NCI-H2107 treated with DMSO at 0.1 percent for 48 hours (cell line): ENCODE measurements at regions not wholly inside any gene's neighbourhood (a gene's known extent, or its start where the extent isn't known, plus 50 kb on each side); places are given as distances from the start of the nearest gene placed in this dataset.
"Not testable (repeated sequence)": the region's sequence is repeated elsewhere in the genome, so short reads cannot be mapped to it uniquely, and the experiment has no call there.

Experiments
- DNase-seq: peaks from one replicate; lab custom pipeline; 2025; ENCODE audit not compliant: unreplicated experiment; lab: John Stamatoyannopoulos, UW

DNA sequence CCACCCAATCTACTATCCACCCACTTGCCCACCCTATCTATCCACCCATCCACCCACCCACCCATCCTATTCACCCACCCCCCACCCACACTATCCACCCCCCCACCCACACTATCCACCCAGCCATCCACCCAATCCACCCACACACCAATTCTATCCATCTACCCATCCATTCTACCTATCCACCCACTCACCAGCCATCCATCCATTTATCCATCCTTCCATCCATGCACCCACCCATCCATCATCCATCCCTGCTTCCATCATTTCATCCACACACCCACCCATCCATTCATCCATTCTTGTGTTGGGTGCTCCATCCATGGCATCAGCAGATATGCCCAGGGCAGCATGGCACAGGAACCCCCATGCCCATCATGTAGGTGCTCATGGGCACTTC lies 1206.6 kb downstream of the BRD1 start:
- DNase-seq: no peak

- DNase-seq: not testable (repeated sequence)
Measured at GRCh38 chr22:48620460-48620859, 1207.2 kb downstream of the BRD1 start.

DNA sequence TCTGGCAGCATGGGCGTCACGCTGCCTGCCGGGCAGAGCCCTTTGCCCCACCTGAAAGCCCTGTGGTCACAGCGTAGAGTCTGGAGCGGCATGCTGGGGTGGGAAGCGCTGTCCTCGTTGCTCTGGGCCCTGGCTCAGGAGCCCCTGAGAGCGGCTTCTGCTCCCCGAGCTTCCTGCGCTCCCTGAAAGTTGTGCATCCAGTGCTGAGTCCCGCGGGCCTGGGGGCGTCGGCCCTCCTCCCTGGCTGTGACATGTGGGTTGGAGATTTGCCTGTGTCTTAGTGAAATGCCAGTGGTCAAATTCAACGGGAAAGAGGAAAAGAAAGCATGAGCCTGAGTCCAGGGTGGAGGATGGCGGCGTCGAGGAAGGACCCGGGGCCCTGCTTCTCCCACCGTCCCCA lies 1208.0 kb downstream of the BRD1 start:
- DNase-seq: no peak

- DNase-seq: no peak
Measured at GRCh38 chr22:48618326-48618725, 1209.3 kb downstream of the BRD1 start.

- DNase-seq: no peak
Measured at GRCh38 chr22:48616656-48617055, 1211.0 kb downstream of the BRD1 start.

DNA sequence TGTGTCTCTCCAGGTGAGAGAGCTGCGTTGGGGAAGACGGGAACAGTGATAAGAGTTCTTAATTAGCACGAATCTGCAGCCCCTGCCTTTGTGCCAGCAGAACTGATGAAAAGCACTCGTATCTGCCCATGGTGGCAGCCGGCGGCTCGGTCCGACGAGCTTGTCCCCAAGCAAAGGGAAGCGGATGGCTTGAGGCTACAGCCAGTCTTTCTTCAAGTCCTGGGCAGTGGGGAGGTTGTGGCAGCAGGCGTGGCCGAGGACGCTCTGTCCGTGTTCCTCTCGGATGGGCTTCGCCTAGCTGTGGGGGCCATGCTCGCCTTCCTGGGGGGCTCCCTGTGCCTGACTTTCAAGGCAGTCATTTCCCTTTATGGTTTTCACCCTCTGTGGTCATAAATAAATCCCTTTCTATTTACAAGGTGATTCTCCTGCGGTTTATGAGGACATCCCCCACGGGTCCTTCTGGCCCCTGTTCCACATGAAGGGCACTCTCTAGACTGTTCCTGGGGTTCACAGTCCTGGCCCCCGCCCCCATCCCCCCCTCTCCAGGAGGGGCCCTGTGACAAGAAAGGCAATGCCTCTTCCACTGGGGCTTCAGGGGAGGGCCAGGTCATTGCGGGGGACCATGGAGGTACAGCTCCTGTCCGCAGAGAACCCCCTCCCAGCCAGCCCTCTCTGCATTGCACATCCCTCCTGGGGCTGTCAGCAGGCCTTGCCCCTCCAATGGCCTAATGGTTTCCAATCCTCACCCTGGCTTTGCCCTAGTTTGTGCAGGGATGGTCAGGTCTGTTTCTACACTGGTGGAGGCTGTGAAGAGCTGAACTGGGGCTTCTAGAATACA lies 1212.3 kb downstream of the BRD1 start:
- no peak for DNase-seq

DNA sequence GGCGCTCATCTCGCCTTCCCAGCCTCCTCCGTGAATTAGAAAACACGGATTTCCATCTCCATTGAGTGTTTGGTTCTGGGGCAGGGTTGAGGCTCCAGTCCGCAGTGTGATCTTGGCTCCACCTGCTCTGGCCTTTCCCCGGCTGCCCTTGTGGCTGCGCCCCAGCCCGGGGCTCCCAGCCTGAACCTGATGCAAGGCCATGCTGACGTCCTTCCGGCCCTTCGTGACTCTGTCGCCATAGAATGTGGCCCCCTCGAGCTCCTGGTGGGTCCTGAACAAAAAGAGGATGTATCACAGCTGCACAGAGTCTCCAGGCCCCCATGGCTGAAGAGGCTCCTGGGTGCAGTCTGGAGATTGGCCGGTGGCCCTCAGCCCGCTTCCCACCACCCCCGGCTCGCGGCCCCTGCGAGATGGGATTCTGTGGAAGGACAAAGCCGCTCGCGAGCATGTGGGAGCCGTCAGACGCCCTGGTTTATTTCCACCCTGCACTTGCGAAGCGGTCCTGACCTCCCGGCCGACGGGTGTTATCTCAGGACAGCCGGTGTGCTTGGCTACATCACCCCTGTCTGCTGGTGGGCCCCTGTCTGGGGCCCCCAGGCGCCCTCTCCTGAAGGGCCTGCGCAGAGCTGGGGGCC lies 1214.0 kb downstream of the BRD1 start:
- no peak for DNase-seq

DNA sequence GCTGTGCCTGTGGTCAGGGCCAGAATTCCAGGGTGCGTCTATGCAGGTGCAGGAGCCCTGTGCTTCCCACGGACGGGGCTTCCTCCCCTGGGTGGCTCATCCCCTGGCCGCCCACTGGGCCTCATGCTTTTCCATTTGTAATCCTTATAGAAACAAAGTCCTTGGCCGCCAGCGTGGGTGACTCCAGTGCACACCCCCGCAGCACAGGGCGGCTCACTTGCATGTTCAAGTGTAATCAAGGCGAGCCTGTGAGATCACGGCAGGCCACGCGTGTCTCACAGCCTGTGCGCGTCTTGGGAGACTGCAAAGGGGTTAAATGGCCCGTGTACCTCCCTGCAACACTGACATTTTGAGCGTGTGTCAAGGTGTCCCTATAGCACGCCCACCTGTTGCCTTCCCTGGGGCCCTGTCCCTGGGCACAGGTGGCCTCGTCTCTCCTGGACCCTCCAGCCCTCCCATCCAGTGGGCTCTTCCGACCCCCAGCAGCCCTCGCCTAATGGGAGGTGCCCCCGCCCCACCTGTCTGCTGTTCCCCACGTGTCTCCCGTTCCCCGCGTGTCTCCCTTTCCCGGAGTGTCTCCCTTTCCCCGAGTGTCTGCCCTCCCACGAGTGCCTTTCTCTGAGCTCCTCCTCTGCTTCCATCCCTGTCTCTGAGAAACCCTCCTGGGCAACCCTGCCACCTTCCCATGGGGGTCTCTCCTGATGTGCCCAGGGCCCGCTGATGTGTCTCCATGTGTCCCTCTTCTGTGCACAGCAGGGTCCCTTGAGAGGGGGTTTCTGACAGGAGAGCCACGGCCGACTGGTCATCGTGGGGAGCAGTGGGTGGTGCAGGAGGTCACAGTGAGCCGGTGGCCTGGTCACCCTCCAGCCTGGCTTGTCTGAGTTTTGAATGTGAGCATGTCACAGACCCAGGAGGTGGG lies 1215.3 kb downstream of the BRD1 start:
- DNase-seq: no peak

DNA sequence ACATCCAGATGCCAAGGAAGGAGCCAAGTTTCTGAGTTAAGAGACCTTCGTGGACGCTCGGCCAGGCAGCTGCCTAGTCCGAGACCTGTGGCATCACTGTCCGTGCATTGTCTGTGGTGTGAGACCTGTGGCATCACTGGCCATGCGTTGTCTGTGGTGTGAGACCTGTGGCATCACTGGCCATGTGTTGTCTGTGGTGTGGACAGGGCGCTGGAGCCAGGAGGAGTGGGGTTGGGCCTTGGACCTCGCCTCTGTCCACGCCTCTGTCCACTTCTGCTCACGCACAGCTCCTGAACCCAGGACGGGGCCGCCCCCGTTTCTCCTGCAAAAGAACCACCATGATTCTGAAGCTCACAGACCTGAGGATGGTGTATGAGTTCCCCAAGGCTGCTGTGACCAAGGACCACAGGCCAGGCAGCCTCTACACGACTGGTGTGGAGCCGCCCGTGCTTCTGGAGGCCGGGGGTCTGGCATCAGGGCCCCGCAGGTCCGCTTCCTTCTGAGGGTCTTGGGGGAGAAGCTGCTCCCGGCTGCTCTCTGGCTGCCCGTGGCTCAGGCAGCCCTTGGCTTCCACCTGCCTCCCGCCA lies 1218.3 kb downstream of the BRD1 start:
- DNase-seq: no peak

DNA sequence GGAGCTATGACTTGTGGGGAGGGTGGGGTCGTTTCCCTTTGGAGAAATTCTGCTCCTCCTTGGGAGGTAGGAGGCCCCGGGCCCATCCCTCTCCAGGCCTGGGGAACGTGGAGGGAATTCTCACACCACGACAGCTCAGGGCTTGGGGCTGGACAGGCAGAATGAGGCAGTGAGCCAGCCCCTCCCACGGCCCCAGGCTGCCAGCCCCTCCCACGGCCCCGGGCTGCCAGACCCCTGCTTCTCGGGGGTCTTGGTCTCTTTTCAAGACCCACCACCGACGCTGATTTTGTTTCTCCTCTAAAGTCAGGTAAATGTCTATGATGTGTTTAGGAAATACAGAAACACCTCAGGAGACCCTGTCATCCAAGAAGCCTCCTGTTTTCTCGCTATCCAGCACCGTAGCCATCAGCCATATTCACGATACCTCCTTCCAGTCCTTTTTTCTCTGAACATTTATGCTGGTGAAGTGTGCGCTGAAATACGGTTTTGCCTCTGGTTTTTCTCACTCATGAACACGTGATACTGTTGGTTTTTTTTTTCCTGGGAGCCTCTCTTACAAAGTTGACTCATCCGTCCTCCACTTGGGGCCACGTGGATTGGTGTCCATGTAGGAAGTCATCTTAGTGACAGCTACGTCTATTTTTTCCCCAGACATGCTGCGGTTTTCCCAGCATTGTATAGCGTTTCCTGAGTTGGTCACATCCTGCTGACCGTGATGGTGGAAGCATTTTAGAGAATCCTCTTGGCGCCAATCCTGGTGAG lies 1219.6 kb downstream of the BRD1 start:
- no peak for DNase-seq

DNA sequence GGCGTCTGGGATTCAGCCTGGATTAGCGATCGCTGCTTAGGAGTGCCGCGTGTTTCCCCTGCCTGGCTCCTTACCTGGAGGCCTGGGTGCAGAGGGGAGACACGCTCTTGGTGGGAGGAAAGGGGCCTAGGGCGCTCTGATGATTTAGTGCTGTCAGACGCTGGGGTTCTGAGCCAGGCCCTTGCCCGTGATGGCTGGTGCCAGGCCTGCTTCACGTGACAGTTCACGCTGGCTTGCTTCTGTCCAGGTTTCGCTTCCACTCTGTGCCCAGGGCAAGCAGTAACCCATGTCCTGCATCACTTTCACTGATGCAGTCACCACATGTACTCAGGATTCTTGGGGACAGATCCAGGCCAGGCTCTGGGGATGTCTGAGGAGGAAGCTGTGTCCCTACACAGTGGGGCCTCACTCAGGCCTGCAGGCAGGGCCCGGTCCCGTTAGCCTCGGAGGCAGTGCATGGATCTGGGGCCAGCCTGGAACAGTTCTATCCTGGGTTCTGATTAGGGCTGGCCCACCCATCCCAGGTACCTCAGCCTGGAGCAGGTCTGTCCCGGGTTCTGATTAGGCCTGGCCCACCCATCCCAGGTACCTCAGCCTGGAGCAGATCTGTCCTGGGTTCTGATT lies 1220.9 kb downstream of the BRD1 start:
- DNase-seq: no peak

DNA sequence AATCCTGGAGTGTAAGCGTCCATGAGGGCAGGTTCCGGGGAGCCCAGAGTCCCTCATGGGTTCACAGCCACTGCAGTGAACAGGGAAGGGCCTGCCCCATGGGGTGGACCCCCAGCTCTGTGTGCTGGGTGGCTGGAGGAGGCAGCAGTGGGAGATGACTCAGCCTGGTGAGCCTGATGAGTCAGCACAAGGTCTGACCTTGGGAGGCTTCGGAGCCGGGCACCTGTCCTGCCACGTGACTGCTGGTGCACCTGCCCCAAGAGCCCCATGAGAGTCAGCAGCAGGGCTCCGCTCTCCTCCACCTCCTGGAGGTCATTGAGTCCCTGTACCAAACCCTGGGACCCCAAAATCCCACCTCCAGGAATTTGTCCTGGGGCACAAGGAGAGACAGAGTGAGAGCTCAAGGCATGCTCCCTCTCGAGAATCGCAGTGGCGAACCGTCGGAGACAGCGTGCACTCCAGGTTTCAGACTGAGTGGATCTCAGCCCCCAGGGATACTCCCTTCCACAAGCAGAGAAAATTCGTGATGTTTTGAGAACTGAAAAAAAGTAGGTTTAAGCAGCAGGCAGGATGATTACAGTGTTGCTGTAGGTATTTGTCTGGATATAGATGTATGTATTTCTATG lies 1221.7 kb downstream of the BRD1 start:
- no peak for DNase-seq

DNA sequence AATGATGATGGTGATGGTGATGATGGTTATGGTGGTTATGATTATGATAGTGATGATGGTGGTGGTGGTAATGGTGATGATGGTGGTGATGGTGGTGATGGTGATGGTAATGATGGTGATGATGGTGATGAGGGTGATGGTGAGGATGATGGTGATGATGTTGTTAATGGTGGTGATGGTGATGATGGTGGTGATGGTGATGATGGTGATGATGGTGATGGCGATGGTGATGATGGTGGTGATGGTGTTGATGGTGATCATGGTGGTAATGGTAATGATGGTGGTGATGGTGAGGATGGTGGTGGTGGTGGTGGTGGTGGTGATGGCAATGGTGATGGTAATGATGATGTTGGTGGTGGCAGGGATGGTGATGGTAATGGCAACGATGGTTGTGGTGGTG lies 1222.5 kb downstream of the BRD1 start:
- no peak for DNase-seq

DNA sequence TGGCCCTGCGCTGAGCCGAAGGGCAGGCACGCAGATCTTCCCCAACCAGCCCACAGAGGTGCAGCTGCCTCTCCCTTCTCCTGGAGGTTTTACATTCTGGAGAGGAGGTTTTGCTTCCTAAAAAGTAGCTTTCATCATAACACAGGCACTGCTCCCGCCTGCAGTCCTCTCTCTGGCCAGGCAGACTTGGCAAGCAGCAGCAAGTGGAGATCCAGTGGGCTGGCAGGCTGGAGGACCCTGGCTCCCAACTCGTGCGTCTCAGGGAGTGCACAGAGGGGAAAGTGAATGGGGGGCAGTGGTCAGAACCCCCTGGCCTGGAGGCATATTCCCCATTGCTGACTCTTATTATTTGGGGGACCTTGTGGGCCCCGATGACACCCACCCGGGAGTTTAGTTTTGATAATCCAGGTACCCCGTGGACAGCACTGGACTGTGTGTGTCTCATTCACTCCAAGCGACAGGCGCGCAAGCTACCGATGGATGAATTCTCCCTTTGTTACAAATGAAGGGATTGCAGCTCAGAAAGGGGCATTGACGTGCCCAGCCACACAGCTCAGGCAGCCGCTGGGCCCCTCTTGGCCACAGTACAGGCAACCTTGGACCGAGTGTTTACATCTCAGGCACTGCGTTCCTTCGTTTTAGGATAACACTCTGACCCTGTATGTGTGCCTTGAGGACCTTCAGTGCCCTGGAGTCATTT lies 1223.9 kb downstream of the BRD1 start:
- no peak for DNase-seq

- no peak for DNase-seq
Measured at GRCh38 chr22:48602805-48603518, 1224.7 kb downstream of the BRD1 start.

DNA sequence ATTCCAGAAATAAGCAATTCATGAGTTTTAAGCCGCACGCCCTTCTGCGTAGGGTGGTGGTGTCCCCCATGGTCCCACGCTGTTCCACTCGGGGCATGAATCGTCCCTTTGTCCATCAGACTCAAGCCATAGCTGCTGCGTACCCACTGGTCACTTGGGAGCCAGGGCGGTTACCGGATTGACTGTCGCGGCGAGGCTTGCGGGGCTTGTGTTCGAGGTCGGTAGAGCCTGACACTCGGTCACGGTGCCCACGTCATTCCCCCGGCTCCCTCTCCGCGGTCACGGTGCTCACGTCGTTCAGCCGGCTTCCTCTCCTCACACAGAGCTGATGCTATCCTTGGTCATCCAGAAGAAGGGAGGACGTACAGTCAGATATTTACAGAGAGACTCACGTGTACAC lies 1227.0 kb downstream of the BRD1 start:
- no peak for DNase-seq

GRCh38 chr22:48600171-48600570 lies 1227.5 kb downstream of the BRD1 start:
- DNase-seq: no peak

DNA sequence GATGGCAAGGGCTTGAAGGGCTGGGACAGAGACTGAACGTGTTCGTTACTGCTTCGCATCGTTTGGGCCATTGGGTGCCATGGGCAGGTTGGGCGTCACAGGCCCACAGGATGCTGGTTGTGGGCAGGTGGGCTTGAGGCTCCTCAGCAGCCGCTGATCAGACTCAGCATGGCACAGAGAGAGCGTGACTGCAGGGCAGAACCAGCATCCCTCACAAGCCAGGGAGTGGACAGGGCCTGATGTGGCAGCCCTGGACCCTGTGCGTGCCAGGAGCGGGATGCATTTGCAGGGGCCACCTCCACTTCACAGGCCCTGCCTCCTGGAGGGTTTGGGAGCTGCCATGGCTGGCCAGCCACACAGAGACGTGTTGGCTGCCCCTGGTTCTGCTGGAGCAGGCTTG lies 1228.3 kb downstream of the BRD1 start:
- no peak for DNase-seq
